GM18499 (cell line): ENCODE measurements at regions not wholly inside any gene's neighbourhood (a gene's known extent, or its start where the extent isn't known, plus 50 kb on each side); places are given as distances from the start of the nearest gene placed in this dataset.

Experiments used
- ATAC-seq: cut with Tn5 transposase; IDR thresholded peaks from one replicate; pipeline ENCODE4 v1.9.1; 2021; ENCODE audit warnings: moderate number of reproducible peaks; ENCODE audit not compliant: insufficient read depth, unreplicated experiment

DNA sequence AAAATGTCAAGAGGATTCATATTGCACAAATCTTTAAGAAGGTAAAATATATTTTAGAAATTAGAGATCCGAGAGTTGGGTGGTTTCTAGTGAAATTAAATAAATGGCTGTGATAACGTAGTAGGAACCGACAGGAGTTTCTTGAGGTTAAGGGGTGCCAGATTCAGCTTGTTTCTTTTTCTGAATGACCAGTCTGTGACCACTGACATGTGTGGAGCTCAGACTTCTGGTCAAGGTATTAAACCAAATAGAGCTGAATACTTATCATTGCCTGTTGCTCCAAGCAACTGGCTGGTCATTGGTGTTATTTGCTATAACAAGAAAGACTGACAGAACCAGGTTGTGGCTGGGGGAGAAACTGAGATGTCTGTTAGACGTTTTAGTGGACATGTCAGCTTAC is 408.2 kb upstream of the HS6ST1 start:
- ATAC-seq: no peak

DNA sequence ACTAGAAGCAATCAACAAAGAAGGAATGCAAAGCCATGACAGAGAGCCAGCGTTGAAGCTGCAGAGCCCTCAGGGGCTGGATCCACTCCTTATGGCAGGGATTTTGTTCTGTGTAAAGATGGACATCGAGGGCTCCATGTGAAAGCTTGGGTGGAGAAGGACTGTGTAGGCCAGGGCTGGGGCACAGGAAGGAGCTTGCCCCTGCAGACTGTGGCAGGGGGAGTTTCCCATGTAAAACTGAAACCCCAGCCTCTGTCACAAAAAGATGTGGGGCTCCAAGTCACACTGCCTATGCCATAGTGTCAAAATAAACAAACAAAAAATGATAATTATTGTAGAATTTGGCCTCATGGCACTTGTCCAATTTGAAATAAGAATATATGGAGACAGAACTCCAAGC is 408.7 kb upstream of the HS6ST1 start:
- ATAC-seq: no peak

DNA sequence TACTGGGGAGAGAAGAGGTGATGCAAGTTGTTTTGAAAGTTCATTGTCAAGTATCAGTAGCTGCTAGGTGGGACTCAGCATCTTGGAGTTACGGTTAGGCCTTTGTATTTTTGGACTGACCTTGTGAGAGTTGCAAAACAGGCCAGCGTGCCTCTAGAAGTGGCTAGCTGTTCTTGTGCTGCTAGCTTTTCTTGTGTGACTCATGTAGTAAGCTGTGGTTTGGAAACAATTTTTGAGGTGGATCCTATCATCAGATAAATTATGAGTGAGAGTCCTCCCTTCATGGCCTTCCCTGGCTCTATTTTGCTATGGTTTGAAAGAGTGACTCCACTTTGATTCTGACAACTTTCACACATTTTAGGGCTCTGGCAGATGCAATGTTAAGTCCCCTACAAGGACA is 409.2 kb upstream of the HS6ST1 start:
- ATAC-seq: no peak

DNA sequence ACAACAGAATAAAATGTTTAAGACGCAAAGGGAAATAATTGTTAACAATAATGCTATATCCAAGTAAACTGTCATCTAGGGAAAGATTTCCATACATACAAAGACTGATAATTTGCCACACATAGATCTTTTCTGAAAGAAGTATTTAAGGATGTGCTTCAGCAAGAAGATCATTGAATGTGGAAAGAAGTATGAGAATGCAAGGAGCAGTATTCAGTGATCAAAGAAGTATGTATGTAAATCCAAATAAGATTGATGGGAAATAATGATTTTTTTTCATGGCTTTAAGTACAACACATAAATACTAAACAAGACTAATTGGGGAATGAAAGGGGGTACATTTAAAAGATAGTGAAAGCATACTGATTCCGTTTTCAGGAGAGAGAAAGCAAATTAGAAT is 410.4 kb upstream of the HS6ST1 start:
- ATAC-seq: no peak

DNA sequence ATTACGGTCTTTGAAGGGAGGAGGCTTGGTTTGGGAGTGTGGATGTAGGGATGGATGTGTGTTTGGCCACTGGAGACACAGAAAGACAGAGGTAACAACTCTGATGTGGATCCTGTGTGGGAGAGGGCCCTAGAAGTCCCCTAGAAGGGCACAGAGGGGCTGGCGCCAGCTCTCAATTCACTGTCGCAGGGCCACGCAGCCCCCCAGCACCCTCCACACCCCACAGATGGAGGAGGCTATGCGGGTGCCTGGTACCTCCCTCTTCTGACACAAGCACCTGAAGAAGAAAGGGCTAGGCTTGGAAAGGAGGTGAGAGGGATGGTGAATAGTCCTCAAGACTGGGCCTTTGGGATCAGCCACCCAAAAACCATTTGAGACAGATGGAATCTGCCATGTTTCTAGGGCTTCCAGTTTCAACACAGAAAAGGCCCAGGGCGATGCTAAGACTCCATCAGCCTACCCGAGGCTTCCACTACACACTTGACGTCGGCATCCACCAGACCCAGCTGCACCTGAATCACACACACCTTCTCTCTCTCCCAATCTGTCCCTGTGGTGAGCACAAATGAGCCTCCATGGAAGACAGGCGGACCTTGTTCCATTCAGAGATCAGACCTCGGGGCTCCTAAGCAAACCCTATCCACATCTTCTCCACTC is 413.5 kb upstream of the HS6ST1 start:
- no peak for ATAC-seq

DNA sequence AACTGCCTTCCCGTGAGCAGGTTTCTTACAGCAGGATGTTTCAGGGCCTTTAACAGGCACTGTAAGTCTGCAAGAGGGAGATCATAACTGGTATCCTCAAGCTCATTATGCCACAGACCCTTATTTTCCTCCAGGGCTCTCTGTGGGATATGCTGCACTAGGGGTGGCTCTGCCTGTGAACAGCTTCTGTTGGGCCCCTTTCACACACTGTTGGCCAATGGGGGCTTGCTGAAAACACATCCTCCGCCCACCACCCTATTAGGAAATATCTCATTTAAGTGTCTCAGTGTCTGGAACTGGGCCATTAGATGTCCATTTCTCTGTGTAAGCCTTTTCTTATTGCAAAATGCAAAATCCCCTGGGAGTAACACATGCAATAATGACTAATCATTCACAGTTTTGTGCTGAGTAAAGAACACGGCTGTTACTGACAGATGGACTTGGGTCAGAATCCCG is 414.3 kb upstream of the HS6ST1 start:
- no peak for ATAC-seq

DNA sequence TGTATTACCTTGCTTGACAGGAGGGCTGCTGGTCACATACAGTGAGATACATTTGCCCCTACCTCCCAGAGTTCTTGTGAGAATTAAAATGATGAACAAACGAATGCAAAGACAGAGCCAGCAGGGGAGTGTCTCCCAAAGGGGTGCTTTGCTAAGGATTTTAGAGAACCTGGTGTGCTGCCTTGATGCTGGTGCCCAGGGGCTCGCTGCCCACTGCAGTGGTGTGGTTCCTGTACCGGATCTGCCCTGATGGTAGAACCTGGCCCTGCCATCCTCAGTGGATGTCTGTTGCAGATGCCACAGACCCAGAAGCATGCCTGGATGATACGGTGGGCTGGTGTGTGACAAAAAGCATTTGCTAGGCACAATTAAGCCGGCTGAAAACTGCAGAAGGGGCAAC is 414.8 kb upstream of the HS6ST1 start:
- ATAC-seq: no peak

DNA sequence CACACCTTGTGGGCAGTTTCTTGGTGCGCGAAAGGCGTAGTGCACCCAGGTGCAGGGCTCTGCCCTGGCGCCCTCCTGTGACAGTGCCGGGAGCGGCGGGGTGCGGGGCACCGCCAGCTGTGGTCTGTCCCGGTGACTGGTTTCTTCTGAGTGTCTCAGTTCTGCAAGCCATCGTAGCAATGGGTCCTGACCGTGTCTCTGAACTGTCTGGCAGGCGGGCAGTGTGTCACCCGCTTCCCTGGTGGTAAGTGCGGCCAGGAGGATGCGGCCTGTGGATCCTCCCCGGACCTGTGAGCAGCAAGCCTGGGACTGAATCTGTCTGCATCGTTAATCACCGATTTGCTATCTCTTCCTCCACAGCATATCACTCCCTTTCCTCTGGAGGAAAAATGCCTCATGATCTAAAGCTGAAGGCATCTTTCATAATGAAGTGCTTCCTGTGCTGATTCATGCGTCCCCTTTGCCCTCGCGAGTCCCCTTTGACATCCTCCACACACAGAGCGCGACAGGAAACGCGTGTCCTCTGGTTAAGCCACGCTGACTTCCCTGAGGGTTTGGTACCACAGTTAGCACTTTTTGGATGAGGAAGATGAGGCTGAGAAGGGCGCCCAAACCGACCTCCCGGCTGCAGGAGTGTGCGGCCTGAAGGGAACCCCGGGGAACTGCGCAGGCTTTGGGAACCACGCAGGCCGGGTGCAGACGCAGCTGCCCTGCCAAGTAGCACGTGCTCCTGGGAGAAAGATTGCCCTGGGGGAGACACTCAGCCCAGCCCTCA is 416.0 kb upstream of the HS6ST1 start:
- ATAC-seq: no peak

DNA sequence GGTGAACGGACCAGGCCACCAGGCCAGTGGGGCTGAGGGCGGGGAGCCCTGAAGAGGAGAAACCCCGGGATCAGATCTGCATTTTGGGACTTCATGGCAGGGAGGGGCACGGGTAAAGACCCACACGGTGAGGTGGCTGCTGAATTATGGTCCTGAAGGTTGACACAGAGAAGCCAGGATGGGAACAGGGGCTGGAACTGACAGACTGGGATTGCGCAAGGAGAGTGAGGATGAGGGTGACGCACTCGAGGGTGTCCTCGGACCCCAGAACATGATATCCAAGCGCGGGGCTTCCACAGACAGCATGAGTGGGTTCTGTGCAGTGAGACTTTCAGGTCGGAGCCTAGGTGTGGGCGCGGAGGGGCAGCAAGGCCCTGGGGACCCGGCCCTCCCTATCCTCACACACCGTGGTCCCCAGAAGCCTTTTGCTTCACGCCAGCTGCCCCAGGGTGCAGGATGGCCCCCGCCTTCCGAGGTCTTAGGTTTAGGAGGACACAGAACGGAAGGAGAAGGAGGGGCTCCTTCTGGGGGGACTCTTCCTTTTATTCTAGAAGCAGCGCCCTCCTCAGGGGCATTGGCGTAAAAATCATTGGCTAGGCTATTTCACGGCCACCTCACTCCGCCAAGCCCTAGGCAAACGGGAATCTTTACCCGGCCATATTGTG is 416.8 kb upstream of the HS6ST1 start:
- no peak for ATAC-seq

DNA sequence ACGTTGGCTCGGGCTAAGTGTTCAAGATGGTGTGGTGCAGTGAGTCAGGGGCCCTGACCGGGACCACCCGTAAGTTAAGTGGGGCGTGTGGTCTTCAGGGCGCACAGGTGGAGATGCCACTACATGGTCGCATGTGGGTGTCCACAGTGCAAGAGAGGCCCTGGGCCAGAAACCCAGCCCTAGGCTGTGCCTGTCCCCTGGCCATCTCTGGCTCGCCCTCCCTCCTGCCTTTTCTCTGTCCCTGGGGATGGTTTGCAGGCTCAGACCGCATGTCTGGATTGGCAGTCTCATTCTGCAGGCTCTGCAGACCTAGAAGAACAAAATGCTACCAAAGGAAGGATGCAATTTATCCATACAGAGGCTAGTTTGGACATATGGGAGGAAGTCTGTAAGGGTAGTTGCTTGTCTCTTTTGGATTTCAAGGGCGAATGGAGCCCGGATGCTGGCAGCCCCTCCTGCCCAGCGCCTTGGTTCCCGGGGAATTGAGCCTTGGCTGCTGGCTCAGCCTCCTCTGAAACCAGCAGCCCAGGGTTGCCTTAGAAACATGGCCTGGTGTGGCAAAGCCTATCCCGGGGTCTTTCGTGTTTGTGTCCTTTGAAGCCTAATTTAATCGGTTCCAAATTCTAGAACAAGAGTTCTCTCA is 417.5 kb upstream of the HS6ST1 start:
- no peak for ATAC-seq

DNA sequence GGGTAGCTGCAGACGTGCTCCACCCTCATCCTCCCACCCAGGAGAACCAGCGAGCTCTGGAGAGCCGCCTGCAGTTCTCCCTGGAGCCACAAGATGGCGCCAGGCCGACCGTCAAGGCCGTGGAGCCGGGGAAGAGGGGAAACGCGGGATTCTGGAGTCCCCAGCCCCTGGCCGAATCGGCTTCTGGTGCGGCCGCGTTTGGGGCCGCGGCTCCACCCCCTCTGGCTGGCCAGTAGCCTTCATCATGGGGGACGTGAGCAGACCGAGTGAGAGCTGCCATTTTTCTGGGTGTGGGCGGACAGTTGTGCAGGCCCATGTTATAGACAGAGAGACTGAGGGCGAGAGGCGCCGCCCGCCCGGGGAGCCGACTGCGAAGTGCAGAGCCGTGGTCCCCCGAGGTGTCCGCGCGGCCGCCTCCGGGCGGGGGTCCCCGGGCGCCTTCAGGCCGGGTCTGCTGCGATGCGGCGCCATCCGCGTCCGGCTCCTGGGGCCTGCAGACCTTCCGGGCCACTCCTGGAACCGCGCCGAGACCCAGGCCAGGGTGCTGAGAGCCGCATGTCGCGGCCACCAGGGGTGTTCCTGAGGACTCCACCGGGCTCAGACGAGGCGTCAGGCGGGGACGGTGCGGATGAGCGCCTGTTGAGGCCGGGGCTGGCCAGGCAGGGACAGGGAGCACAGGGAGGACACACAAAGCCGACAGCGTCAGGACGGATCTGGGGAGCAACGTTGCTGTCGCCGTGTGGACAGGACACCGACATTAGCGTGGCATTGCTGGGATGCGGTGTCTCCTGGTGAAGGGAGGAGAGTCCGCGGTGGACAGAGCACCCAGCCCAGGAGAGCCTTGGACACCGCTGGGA is 418.2 kb upstream of the HS6ST1 start:
- ATAC-seq: no peak

DNA sequence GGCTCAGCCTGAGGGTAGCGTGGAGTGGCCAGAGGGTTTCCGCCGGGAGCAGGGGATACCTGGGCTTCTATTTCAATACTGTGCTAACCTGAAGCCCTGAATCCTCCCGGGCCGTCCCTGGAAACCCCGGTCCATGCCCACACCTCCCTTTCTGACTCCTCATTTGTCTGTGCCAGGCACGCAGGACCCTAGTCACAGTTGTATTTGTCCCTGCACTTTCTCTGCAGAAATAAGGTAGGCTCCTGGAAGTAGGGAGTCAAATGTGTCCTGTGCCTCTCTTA is 418.8 kb upstream of the HS6ST1 start:
- no peak for ATAC-seq

DNA sequence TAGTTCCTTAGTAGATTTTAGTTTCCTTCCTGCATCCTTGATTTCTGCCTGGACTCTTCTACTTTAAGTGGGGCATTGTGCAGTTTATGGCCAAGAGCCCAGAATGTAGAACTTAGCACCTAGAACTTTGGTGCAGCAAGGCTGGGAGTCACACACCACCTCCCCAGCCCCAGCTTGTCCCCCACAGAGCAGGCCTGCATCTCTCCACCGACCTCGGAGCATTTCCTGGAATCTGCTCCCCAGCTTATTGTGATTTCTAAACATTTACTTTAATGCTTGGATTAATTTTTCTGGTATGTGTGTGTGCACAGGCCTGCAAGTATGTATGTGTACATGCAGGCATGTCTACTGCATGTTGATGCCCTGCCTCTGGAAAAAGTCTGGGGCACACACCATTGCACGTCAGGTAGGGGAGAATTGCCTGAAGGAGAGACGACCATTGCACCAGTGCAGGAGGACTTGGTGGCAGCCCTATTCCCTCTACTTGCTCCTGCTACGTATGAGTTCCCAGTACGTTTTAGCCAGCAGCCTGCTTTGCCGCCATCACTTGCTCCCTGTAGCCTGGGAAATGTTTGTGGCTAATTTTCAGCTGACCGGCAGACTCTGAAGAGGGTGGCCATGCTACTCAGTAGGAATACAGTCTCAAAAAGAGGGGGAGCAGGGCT is 419.9 kb upstream of the HS6ST1 start:
- no peak for ATAC-seq

DNA sequence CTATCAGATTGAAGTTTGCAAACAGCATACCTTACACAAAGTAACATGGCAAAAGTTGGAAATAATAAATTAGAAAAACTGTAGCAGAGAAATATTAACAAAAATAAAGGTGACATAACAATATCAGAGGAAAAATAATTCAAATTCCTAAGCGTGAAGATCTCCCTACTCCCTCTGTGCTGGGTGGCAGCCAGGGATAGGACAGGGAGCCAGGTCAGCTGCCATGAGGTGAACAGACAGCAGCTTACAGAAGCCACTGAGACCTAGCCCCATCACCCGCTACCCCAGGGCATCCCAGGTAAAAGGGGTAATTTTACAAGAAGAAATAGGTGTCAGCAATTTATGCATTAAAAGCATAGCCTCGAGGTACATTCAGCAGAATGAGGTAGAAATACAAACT is 423.8 kb upstream of the HS6ST1 start:
- ATAC-seq: no peak

DNA sequence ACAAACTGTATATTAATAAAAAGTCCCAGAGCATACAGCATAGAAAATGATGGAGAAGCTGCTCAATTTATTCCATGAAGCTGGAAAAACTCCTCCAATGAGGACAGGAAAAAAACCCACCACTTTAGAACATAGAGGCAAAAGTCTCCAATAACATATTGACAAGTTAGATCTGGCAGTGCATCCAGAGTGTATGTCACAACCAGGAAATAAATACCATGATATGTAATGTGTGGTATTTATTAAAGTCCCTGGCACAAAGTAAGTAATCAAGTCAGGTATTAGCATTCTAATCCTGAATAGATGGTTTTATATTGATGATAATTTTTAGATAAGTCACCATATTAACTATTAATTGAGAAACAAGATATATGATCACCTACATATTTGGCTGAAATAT is 427.3 kb upstream of the HS6ST1 start:
- no peak for ATAC-seq

DNA sequence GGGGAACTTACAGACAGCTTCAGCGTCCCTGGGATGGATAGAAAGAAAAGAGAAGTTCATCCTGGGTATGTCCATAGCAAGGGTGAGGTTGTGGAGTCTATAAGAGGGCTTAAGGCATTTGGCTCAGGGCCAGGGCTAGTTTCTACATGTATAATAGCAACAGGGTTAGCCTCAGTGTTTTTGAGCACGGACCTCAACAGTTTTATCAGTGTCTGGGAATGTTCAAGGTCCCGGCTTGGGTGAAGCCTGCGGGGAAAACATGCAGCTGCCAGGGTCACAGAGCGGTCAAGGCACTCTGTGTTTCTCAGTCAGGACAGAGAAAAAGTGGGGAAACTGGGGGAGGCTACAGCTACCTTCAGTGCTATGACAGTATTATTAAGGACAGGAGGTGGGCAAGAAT is 427.7 kb upstream of the HS6ST1 start:
- ATAC-seq: no peak

DNA sequence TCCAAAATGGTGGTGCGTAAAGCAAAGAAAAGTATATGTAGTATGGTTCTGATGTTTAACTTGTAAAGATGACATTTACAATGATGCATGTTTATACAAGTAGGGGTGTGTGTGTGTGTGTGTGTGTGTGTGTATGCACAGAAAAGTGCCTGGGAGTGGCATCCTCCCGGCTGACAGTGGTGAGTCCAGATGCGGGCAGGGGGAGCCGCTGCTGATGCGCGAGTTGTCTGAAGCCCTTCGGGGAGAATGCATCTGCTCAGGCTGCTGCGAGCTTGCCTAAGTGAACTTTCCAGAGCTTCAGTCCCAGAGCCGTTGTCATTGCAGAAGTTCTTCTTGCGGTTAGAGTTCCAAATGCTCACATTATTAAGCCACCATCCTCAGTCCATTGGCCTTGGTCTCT is 429.7 kb upstream of the HS6ST1 start:
- no peak for ATAC-seq

DNA sequence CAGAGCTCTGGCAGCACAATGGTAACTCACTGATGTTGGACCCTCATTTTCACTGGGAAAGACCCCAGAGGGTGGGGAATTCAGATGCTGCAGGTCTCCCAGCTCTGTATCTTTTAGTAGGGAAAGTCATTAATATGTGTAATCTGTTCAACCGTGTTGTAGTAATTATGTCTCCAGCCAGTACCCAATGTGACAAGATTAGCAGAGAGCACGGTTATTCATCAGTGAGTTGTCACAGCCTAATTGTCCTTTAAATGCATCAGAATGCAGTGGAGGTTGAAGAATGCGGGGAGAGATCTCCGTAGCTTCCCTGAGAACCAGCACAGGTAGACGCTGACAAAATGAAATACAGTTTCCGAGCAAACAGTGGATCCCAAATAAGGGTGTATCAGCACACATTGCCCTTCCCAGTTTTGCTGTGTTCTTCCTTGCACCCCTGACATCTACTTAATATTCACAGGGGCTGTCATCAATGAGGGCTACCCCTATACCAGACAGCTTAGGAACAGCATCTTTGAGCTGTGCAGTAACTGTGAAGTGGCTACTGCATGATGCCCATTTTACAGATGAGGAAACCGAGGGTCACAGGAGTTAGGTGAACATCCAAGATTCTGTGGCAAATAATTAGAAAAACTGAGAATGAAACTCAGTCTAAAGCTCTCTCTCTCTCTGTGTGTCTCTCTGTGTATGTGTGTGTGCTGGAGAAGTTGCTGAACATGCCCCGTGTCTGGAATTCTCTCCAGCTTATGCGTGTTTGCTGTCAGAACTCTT is 430.4 kb upstream of the HS6ST1 start:
- no peak for ATAC-seq
